HEK293 (cell line): ENCODE measurements at regions not wholly inside any gene's neighbourhood (a gene's known extent, or its start where the extent isn't known, plus 50 kb on each side); places are given as distances from the start of the nearest gene placed in this dataset.

Experiments
- CTCF ChIA-PET: fragments of 350-600 bp; formaldehyde crosslinking; extraction: SDS; loops from one replicate; lab custom pipeline; 2021; ENCODE audit warnings: antibody characterized with exemption; lab: Yijun Ruan, JAX
- POLR2A ChIA-PET: fragments of 300-600 bp; formaldehyde crosslinking; extraction: SDS; loops from one replicate; lab custom pipeline; 2020; ENCODE audit warnings: antibody characterized with exemption, inconsistent platforms; lab: Yijun Ruan, JAX
- H3K27ac ChIP-seq: fragments of 200-500 bp; sonication (Bioruptor generic); 2 replicates; pipeline ENCODE4 v1.5.1; 2014; ENCODE audit warnings: low read depth, low read length, control low read depth, inconsistent platforms; ENCODE audit errors: extremely low read depth
- H3K36me3 ChIP-seq, 2 experiments: fragments of 200-500 bp in 1 of 2; sonication (Bioruptor generic) in 1 of 2; 1 replicate in 1 of 2; 2 replicates in 1 of 2; pipeline ENCODE4 v1.5.1; 2014 to 2017; ENCODE audit warnings: inconsistent platforms in 2 of 2, low read length in 2 of 2; ENCODE audit not compliant: control insufficient read depth in 2 of 2, insufficient read depth in 1 of 2
- H3K4me1 ChIP-seq: fragments of 200-500 bp; sonication (Bioruptor generic); 2 replicates; pipeline ENCODE4 v1.5.1; 2014; ENCODE audit warnings: mild to moderate bottlenecking, low read length, inconsistent platforms; ENCODE audit not compliant: control insufficient read depth, insufficient read depth
- H3K4me3 ChIP-seq: 2 replicates; pipeline ENCODE4 v1.5.1; 2011; ENCODE audit warnings: low read depth, mild to moderate bottlenecking, control low read depth, low read length, moderate library complexity
- H3K9me3 ChIP-seq: fragments of 200-500 bp; sonication (Bioruptor generic); 2 replicates; pipeline ENCODE4 v1.5.1; 2014; ENCODE audit warnings: low read depth, low read length, inconsistent platforms; ENCODE audit not compliant: control insufficient read depth, insufficient read depth
- GLI2 ChIP-seq: fragments of 450-650 bp; formaldehyde crosslinking; IDR thresholded peaks from 2 replicates; pipeline ENCODE4; 2017; ENCODE audit warnings: missing biosample characterization, missing genetic modification characterization, low read depth, borderline replicate concordance
- IKZF3 ChIP-seq: fragments of 450-650 bp; IDR thresholded peaks from 2 replicates; pipeline ENCODE4 v1.5.0; 2018; ENCODE audit warnings: missing biosample characterization, mild to moderate bottlenecking, missing genetic modification characterization, moderate library complexity
- OSR2 ChIP-seq: fragments of 450-650 bp; formaldehyde crosslinking; IDR thresholded peaks from 2 replicates; pipeline ENCODE4 v1.5.1; 2016; ENCODE audit warnings: missing biosample characterization, missing genetic modification characterization
- REPIN1 ChIP-seq: fragments of 450-650 bp; formaldehyde crosslinking; IDR thresholded peaks from 2 replicates; pipeline ENCODE4 v1.5.1; 2017; ENCODE audit warnings: missing biosample characterization, missing genetic modification characterization, low read depth
- SP7 ChIP-seq: fragments of 450-650 bp; formaldehyde crosslinking; IDR thresholded peaks from 2 replicates; pipeline ENCODE4 v1.5.1; 2016; ENCODE audit warnings: missing biosample characterization, missing genetic modification characterization
- TCF7L2 ChIP-seq: IDR thresholded peaks from 2 replicates; pipeline ENCODE4 v1.6.1; 2011; ENCODE audit warnings: low read depth, mild to moderate bottlenecking, inconsistent platforms, low read length, moderate library complexity, borderline replicate concordance
- ZBTB21 ChIP-seq: fragments of 450-650 bp; formaldehyde crosslinking; IDR thresholded peaks from 2 replicates; pipeline ENCODE4 v1.5.1; 2017; ENCODE audit warnings: missing biosample characterization, missing genetic modification characterization
- ZBTB44 ChIP-seq: fragments of 450-650 bp; IDR thresholded peaks from 2 replicates; pipeline ENCODE4 v1.5.1; 2018; ENCODE audit warnings: missing biosample characterization, mild to moderate bottlenecking, missing genetic modification characterization
- ZFP69B ChIP-seq: fragments of 450-650 bp; formaldehyde crosslinking; IDR thresholded peaks from 2 replicates; pipeline ENCODE4 v1.5.1; 2016; ENCODE audit warnings: missing biosample characterization, missing genetic modification characterization
- ZNF174 ChIP-seq: fragments of 450-650 bp; formaldehyde crosslinking; IDR thresholded peaks from 2 replicates; pipeline ENCODE4 v1.5.0; 2017; ENCODE audit warnings: missing biosample characterization, mild to moderate bottlenecking, missing genetic modification characterization
- ZNF175 ChIP-seq: fragments of 450-650 bp; formaldehyde crosslinking; IDR thresholded peaks from 2 replicates; pipeline ENCODE4 v1.5.1; 2016; ENCODE audit warnings: missing biosample characterization, missing genetic modification characterization
- ZNF341 ChIP-seq: fragments of 450-650 bp; formaldehyde crosslinking; IDR thresholded peaks from 2 replicates; pipeline ENCODE4; 2016; ENCODE audit warnings: low read depth, missing biosample characterization, missing genetic modification characterization
- ZNF366 ChIP-seq: fragments of 450-650 bp; formaldehyde crosslinking; conservative IDR thresholded peaks from 2 replicates; pipeline ENCODE4 v1.5.1; 2016; ENCODE audit warnings: missing biosample characterization, missing genetic modification characterization
- ZNF529 ChIP-seq: fragments of 450-650 bp; formaldehyde crosslinking; IDR thresholded peaks from 2 replicates; pipeline ENCODE4 v1.5.1; 2017; ENCODE audit warnings: missing genetic modification characterization, missing biosample characterization; ENCODE audit not compliant: insufficient replicate concordance
- ZNF544 ChIP-seq: fragments of 450-650 bp; formaldehyde crosslinking; IDR thresholded peaks from 2 replicates; pipeline ENCODE4 v1.5.0; 2017; ENCODE audit warnings: missing biosample characterization, missing genetic modification characterization
- ZNF561 ChIP-seq: fragments of 450-650 bp; IDR thresholded peaks from 2 replicates; pipeline ENCODE4 v1.5.1; 2018; ENCODE audit warnings: missing biosample characterization, missing genetic modification characterization, borderline replicate concordance
- ZNF600 ChIP-seq: fragments of 450-650 bp; formaldehyde crosslinking; IDR thresholded peaks from 2 replicates; pipeline ENCODE4 v1.5.1; 2016; ENCODE audit warnings: missing biosample characterization, missing genetic modification characterization
- ZNF629 ChIP-seq: fragments of 450-650 bp; formaldehyde crosslinking; IDR thresholded peaks from 2 replicates; pipeline ENCODE4 v1.5.1; 2017; ENCODE audit warnings: missing biosample characterization, missing genetic modification characterization
- ZSCAN18 ChIP-seq: fragments of 450-650 bp; formaldehyde crosslinking; IDR thresholded peaks from 2 replicates; pipeline ENCODE4 v1.5.1; 2016; ENCODE audit warnings: missing biosample characterization, missing genetic modification characterization
- ZSCAN23 ChIP-seq: fragments of 450-650 bp; formaldehyde crosslinking; IDR thresholded peaks from 2 replicates; pipeline ENCODE4 v1.5.1; 2016; ENCODE audit warnings: missing biosample characterization, missing genetic modification characterization
- TF ChIP-seq, protein P1 (sequence below): fragments of 450-650 bp; formaldehyde crosslinking; IDR thresholded peaks from 2 replicates; pipeline ENCODE4 v1.5.1; 2016; ENCODE audit warnings: missing biosample characterization, missing genetic modification characterization
- TF ChIP-seq, protein P2 (sequence below): fragments of 450-650 bp; formaldehyde crosslinking; IDR thresholded peaks from 2 replicates; pipeline ENCODE4 v1.5.1; 2016; ENCODE audit warnings: missing biosample characterization, missing genetic modification characterization
- TF ChIP-seq, protein P3 (sequence below): fragments of 450-650 bp; formaldehyde crosslinking; IDR thresholded peaks from 2 replicates; pipeline ENCODE4 v1.5.1; 2016; ENCODE audit warnings: missing biosample characterization, missing genetic modification characterization, low read depth
- TF ChIP-seq, protein P4 (sequence below): fragments of 450-650 bp; formaldehyde crosslinking; IDR thresholded peaks from 2 replicates; pipeline ENCODE4 v1.5.1; 2016; ENCODE audit warnings: missing biosample characterization, missing genetic modification characterization
- TF ChIP-seq, protein P5 (sequence below): fragments of 450-650 bp; formaldehyde crosslinking; IDR thresholded peaks from 2 replicates; pipeline ENCODE4 v1.5.1; 2016; ENCODE audit warnings: missing biosample characterization, missing genetic modification characterization

GRCh38 chr10:21399392-21400035, 126.0 kb downstream of the SKIDA1 start:
- POLR2A ChIA-PET, result interaction anchor here (0.6 to 0.7 kb wide), 3 partner anchors 10 to 75 kb away, joined by 3 to 8 read pairs (median 4); no protein-coding TSS in a partner anchor
- CTCF ChIA-PET, result interaction anchor here (1.1 kb wide), 1 partner anchor 120 kb away, joined by 4 read pairs; no protein-coding TSS in a partner anchor
- Histone ChIP-seq H3K4me3 (no peak overlapping the region), H3K36me3 (no peaks in the 10 kb centered on the region), H3K4me1 (peaks cover 30% of the 10 kb centered on the region), H3K27ac (peak overlapping the region; percentile 16; the same call in 1 of the 2 replicates), H3K9me3 (peaks cover 2% of the 10 kb centered on the region; the same call in 1 of the 2 replicates)
- TF ChIP-seq, protein P1, sequence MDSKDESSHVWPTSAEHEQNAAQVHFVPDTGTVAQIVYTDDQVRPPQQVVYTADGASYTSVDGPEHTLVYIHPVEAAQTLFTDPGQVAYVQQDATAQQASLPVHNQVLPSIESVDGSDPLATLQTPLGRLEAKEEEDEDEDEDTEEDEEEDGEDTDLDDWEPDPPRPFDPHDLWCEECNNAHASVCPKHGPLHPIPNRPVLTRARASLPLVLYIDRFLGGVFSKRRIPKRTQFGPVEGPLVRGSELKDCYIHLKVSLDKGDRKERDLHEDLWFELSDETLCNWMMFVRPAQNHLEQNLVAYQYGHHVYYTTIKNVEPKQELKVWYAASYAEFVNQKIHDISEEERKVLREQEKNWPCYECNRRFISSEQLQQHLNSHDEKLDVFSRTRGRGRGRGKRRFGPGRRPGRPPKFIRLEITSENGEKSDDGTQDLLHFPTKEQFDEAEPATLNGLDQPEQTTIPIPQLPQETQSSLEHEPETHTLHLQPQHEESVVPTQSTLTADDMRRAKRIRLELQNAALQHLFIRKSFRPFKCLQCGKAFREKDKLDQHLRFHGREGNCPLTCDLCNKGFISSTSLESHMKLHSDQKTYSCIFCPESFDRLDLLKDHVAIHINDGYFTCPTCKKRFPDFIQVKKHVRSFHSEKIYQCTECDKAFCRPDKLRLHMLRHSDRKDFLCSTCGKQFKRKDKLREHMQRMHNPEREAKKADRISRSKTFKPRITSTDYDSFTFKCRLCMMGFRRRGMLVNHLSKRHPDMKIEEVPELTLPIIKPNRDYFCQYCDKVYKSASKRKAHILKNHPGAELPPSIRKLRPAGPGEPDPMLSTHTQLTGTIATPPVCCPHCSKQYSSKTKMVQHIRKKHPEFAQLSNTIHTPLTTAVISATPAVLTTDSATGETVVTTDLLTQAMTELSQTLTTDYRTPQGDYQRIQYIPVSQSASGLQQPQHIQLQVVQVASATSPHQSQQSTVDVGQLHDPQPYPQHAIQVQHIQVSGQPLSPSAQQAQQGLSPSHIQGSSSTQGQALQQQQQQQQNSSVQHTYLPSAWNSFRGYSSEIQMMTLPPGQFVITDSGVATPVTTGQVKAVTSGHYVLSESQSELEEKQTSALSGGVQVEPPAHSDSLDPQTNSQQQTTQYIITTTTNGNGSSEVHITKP (tag by site-specific recombination), result peak; percentile 96
- TF ChIP-seq ZSCAN18 (no peak), ZNF174 (tag by site-specific recombination) (no peak), SP7 (tag by site-specific recombination) (no peak), ZNF561 (tag by site-specific recombination) (peak; percentile 38; the same call in 1 of the 2 replicates), ZNF600 (tag by site-specific recombination) (0 out of 2 replicates have a peak, but pooled peaks have one; percentile 38), GLI2 (no peak), ZNF175 (tag by site-specific recombination) (no peak), IKZF3 (tag by site-specific recombination) (no peak), ZSCAN23 (tag by site-specific recombination) (no peak), ZBTB21 (tag by site-specific recombination) (peak; percentile 65; the same call in 1 of the 2 replicates), REPIN1 (tag by site-specific recombination) (no peak), ZNF341 (tag by site-specific recombination) (no peak), ZBTB44 (tag by site-specific recombination) (peak; percentile 99), ZNF544 (no peak), ZNF629 (tag by site-specific recombination) (peak; percentile 61), ZNF529 (tag by site-specific recombination) (no peak), OSR2 (tag by site-specific recombination) (no peak), ZNF366 (tag by site-specific recombination) (peak; percentile 27; the same call in 1 of the 2 replicates), TCF7L2 (peak; percentile 35; the same call in 1 of the 2 replicates), ZFP69B (tag by site-specific recombination) (peak; percentile 73; the same call in 1 of the 2 replicates)
- TF ChIP-seq, protein P2, sequence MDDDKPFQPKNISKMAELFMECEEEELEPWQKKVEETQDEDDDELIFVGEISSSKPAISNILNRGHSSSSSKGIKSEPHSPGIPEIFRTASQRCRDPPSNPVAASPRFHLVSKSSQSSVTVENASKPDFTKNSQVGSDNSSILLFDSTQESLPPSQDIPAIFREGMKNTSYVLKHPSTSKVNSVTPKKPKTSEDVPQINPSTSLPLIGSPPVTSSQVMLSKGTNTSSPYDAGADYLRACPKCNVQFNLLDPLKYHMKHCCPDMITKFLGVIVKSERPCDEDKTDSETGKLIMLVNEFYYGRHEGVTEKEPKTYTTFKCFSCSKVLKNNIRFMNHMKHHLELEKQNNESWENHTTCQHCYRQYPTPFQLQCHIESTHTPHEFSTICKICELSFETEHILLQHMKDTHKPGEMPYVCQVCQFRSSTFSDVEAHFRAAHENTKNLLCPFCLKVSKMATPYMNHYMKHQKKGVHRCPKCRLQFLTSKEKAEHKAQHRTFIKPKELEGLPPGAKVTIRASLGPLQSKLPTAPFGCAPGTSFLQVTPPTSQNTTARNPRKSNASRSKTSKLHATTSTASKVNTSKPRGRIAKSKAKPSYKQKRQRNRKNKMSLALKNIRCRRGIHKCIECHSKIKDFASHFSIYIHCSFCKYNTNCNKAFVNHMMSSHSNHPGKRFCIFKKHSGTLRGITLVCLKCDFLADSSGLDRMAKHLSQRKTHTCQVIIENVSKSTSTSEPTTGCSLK (tag by site-specific recombination), result no peak
- TF ChIP-seq, protein P3, sequence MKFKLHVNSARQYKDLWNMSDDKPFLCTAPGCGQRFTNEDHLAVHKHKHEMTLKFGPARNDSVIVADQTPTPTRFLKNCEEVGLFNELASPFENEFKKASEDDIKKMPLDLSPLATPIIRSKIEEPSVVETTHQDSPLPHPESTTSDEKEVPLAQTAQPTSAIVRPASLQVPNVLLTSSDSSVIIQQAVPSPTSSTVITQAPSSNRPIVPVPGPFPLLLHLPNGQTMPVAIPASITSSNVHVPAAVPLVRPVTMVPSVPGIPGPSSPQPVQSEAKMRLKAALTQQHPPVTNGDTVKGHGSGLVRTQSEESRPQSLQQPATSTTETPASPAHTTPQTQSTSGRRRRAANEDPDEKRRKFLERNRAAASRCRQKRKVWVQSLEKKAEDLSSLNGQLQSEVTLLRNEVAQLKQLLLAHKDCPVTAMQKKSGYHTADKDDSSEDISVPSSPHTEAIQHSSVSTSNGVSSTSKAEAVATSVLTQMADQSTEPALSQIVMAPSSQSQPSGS (tag by site-specific recombination), result peak; percentile 49; the same call in 1 of the 2 replicates
- TF ChIP-seq, protein P4, sequence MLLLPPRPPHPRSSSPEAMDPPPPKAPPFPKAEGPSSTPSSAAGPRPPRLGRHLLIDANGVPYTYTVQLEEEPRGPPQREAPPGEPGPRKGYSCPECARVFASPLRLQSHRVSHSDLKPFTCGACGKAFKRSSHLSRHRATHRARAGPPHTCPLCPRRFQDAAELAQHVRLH (tag by site-specific recombination), result no peak
- TF ChIP-seq, protein P5, sequence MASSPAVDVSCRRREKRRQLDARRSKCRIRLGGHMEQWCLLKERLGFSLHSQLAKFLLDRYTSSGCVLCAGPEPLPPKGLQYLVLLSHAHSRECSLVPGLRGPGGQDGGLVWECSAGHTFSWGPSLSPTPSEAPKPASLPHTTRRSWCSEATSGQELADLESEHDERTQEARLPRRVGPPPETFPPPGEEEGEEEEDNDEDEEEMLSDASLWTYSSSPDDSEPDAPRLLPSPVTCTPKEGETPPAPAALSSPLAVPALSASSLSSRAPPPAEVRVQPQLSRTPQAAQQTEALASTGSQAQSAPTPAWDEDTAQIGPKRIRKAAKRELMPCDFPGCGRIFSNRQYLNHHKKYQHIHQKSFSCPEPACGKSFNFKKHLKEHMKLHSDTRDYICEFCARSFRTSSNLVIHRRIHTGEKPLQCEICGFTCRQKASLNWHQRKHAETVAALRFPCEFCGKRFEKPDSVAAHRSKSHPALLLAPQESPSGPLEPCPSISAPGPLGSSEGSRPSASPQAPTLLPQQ (tag by site-specific recombination), result peak; percentile 79
